H7 (cell line): ENCODE measurements at regions not wholly inside any gene's neighbourhood (a gene's known extent, or its start where the extent isn't known, plus 50 kb on each side); places are given as distances from the start of the nearest gene placed in this dataset.

Source experiments
- DNase-seq: peaks from one replicate; pipeline ENCODE4 v3.0.0; 2012
- H3K27me3 ChIP-seq: 2 replicates; pipeline ENCODE4 v1.6.0; 2011; ENCODE audit warnings: mild to moderate bottlenecking, low read length; ENCODE audit not compliant: control insufficient read depth, insufficient read depth
- H3K36me3 ChIP-seq: replicated peaks from 2 replicates; pipeline ENCODE4 v1.5.1; 2011; ENCODE audit warnings: low read length; ENCODE audit not compliant: control insufficient read depth, insufficient read depth
- H3K4me3 ChIP-seq: 2 replicates; pipeline ENCODE4 v1.5.1; 2011; ENCODE audit warnings: low read depth, mild to moderate bottlenecking, control low read depth, low read length, moderate library complexity; ENCODE audit not compliant: insufficient read depth

- Histone ChIP-seq H3K36me3 (no peaks in the 10 kb centered on the region), H3K27me3 (no peaks in the 10 kb centered on the region), H3K4me3 (no peak overlapping the region)
- DNase-seq, result no peak
Measured at GRCh38 chr14:98733536-98733935, 538.5 kb downstream of the BCL11B start.

GRCh38 chr14:98736701-98737338 lies 535.2 kb downstream of the BCL11B start:
- Histone ChIP-seq H3K4me3 (no peak overlapping the region), H3K27me3 (no peaks in the 10 kb centered on the region), H3K36me3 (no peaks in the 10 kb centered on the region)
- DNase-seq, result no peak

GRCh38 chr14:98741523-98741922 lies 530.5 kb downstream of the BCL11B start:
- Histone ChIP-seq H3K4me3 (no peak overlapping the region), H3K27me3 (no peaks in the 10 kb centered on the region), H3K36me3 (no peaks in the 10 kb centered on the region)
- no peak for DNase-seq

- no peaks in the 10 kb centered on the region for H3K27me3 ChIP-seq
- H3K4me3 ChIP-seq, result no peak overlapping the region
- H3K36me3 ChIP-seq, result no peaks in the 10 kb centered on the region
- no peak for DNase-seq
Measured at GRCh38 chr14:98742001-98742400, 530.0 kb downstream of the BCL11B start.

GRCh38 chr14:98743536-98743935 lies 528.5 kb downstream of the BCL11B start:
- H3K4me3 ChIP-seq, result no peak overlapping the region
- H3K27me3 ChIP-seq, result no peaks in the 10 kb centered on the region
- DNase-seq, result no peak

GRCh38 chr14:98748966-98749365 lies 523.0 kb downstream of the BCL11B start:
- Histone ChIP-seq H3K4me3 (no peak overlapping the region), H3K36me3 (no peaks in the 10 kb centered on the region), H3K27me3 (no peaks in the 10 kb centered on the region)
- no peak for DNase-seq

More at GRCh38 chr14:98743536-98743935, 528.5 kb downstream of the BCL11B start:
- no peaks in the 10 kb centered on the region for H3K36me3 ChIP-seq

- no peaks in the 10 kb centered on the region for H3K27me3 ChIP-seq
- H3K4me3 ChIP-seq, result no peak overlapping the region
- DNase-seq, result no peak
- H3K36me3 ChIP-seq, result no peaks in the 10 kb centered on the region
Measured at GRCh38 chr14:98751110-98751509, 520.9 kb downstream of the BCL11B start.

- H3K27me3 ChIP-seq, result no peaks in the 10 kb centered on the region
- H3K36me3 ChIP-seq, result no peaks in the 10 kb centered on the region
- no peak overlapping the region for H3K4me3 ChIP-seq
- no peak for DNase-seq
Measured at GRCh38 chr14:98752660-98753059, 519.3 kb downstream of the BCL11B start.

GRCh38 chr14:98754343-98755020 lies 517.5 kb downstream of the BCL11B start:
- no peak for DNase-seq
- no peaks in the 10 kb centered on the region for H3K36me3 ChIP-seq
- no peaks in the 10 kb centered on the region for H3K27me3 ChIP-seq
- H3K4me3 ChIP-seq, result no peak overlapping the region

- Histone ChIP-seq H3K4me3 (no peak overlapping the region), H3K27me3 (no peaks in the 10 kb centered on the region), H3K36me3 (no peaks in the 10 kb centered on the region)
- no peak for DNase-seq
Measured at GRCh38 chr14:98756749-98757148, 515.2 kb downstream of the BCL11B start.

GRCh38 chr14:98758440-98758839 lies 513.6 kb downstream of the BCL11B start:
- no peak for DNase-seq
- Histone ChIP-seq H3K27me3 (no peaks in the 10 kb centered on the region), H3K4me3 (no peak overlapping the region), H3K36me3 (no peaks in the 10 kb centered on the region)

- Histone ChIP-seq H3K36me3 (no peaks in the 10 kb centered on the region), H3K27me3 (no peaks in the 10 kb centered on the region), H3K4me3 (no peak overlapping the region)
- no peak for DNase-seq
Measured at GRCh38 chr14:98761993-98762392, 510.0 kb downstream of the BCL11B start.

GRCh38 chr14:98766818-98767217 lies 505.2 kb downstream of the BCL11B start:
- Histone ChIP-seq H3K36me3 (no peaks in the 10 kb centered on the region), H3K27me3 (no peaks in the 10 kb centered on the region), H3K4me3 (no peak overlapping the region)
- DNase-seq, result no peak

GRCh38 chr14:98769326-98769725 lies 502.7 kb downstream of the BCL11B start:
- DNase-seq, result no peak
- Histone ChIP-seq H3K4me3 (no peak overlapping the region), H3K36me3 (no peaks in the 10 kb centered on the region), H3K27me3 (no peaks in the 10 kb centered on the region)

GRCh38 chr14:98770151-98770550 lies 501.8 kb downstream of the BCL11B start:
- Histone ChIP-seq H3K36me3 (no peaks in the 10 kb centered on the region), H3K4me3 (no peak overlapping the region), H3K27me3 (no peaks in the 10 kb centered on the region)
- DNase-seq, result no peak
